Left forelimb (tissue), 1 donor: ENCODE measurements at regions not wholly inside any gene's neighbourhood (a gene's known extent, or its start where the extent isn't known, plus 50 kb on each side); places are given as distances from the start of the nearest gene placed in this dataset.
"Not testable (repeated sequence)": the region's sequence is repeated elsewhere in the genome, so short reads cannot be mapped to it uniquely, and the experiment has no call there.

Source experiments
- DNase-seq: peaks from one replicate; pipeline ENCODE4 v3.0.0-alpha.2; 2018; ENCODE audit warnings: low spot score

DNA sequence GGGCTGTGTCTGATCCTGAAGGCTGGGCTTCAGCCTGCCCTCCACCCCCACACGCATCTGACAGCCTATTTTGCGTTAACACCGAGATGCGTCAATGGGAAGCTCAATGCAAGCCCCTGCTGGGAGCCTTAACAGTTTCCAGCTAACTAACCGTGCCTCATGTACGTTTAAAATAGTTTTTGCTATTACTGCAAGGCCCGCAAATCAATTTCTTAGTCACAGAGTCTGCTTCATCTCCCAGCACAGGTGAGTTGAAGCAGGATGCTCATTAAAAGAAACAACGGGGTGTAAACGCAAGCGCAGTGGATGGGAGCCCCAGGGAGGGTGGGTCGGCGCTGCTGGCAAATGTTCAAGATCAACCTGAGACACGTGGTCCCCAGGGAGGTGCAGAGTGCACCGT is 142.8 kb upstream of the PHACTR3 start:
- DNase-seq: no peak

DNA sequence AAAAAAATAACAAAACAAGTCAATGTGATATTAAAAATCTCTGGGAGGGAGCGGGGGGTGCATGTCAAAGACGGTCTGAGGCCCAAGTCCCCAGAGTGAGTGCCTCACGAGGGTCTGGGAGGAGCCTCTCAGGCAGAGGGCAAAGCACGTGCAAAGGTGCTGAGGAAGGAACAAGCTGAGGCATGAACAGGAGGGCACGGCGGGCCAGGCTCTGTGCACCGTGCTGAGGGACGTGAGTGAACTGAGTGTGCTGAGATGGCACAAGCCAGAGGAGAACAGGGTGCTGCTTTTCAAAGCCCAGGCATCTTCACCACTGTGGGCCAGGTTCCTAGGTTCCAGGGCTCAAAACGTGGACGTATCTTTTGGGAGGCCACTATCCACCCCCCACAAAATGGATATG is 142.1 kb upstream of the PHACTR3 start:
- no peak for DNase-seq

DNA sequence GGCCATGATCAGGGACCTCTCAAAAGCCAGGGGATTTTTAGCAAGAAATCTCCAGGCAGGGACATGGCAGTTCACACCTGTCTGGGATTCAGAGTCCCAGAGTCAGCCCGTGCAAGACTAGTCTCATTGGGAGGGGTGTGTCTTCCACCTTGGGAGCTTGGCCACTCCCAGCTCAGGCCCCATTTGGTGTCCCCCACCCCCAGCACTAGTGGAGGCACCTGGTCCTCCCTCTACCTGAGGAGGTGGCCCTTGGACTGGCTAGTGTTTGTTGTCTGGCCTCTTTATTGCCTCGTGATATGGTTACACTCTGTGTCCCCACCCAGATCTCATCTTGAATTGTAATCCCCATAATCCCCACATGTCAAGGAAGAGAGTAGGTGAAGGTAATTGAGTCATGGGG is 140.8 kb upstream of the PHACTR3 start:
- no peak for DNase-seq

DNA sequence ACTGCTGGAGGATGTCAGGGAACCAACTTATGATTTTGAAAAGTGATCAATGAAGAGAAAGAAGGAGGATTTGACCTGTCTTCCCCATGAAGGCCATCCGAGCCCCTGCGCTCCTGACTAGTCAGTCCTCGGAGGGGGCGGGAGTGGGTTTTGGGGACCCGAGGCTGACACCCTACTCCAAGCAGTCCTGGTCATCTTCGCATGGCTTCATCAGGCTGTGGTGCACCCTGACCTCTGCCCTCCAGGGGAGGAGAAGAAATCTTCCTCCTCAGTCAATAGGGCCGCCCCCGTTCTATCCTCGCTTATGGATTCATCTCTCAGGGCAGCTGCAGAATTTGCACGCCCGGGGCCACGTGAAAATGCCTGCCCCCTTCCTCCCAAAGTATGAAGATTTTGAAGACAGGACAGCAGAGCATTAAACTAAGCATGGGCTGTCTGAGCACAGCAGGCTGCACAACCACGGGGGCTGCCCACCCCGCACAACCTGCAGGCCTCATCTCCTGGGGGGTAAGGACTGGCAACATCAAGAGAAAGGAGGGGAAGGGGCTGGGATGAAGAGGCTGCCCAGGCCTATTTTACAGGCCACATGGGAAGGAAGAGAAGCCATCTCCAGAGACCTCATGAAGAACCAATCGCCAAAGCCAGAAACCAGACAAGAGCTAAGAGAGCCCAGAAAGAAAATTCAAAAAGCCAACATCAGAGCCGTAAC is 138.1 kb upstream of the PHACTR3 start:
- no peak for DNase-seq

DNA sequence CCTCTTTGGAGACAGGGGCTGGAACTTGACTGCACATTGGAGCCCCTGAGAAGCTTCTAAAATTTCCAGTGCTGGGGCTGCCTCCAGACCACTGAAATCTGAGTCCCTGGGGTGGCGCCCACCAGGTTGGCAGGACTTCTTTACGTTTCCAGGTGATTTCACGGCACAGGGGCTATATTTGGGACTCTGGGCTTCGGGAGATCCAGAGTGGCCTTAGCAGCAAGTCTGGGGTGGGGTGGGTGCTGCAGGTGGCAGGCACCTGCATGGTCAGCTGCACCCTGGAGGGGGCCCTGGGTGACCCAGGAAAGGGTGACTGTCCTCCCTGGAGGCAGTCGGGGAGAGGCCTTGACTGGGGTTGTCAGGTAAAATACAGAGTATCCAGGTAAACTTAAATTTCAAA is 135.5 kb upstream of the PHACTR3 start:
- DNase-seq: no peak

DNA sequence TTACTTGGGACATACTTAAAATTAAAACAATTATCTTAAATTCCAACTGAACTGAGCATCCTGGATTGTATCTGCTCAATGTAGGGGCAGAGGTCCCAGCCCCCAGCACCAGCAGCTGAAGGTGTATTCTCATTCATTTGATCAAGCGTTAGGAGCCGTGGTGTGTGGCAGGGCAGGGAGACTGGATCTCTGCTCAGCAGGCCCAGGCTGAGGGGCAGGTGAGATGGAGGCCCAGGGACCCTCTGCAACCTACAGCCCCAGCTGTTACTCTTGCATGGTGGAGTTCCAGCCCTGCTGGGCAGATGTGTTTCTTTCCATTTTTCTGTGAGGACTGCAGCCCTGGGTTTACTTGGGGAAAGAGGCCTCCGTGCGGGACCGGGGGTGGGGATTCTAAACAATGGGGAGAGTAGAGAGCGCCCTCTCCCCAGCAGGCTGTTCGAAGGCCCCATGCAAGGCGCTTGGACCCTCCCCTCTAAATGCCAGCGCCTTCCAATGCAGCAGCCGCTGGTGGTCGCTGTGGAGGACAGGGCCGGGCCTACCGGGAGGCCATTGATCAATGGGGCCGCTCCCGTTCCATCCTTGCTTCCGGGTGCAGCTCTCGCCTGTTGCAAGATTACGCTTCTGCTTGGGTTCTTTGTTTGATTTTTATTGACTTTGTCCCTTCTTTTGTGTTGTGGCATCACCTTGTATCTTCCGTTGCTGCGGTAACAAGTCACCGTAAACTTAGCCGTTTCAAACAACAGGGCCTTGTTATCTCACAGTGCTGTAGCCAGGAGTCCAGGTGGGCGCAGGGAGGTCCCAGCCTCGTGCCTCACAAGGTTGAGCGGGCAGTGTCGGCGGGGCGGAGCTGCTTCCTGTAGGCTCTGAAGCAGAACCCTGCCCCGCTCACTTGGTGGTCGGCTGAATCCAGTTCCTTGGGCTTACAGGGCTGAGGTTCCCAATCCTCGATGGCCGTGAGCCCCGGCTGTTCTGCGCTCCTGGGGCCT is 134.8 kb upstream of the PHACTR3 start:
- no peak for DNase-seq

DNA sequence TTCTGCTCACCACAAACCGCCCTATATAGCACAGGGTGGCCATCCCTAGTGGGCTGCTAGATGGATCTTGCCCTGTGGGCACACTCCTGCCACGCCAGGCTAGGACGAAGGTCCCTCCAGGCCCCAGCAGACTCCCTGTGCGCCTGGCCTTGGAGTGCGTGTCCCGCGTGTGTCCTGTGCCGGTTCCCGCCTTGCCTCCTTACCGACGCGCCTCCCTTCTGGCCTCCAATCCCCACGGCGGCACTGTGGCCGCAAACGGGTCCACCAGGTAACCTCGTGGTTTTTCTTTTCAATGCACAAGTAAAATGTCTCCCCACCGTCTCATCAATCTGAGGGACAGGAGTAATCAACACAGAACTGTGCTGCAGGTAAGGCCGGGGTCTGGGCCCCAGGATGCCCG is 133.8 kb upstream of the PHACTR3 start:
- DNase-seq: no peak

DNA sequence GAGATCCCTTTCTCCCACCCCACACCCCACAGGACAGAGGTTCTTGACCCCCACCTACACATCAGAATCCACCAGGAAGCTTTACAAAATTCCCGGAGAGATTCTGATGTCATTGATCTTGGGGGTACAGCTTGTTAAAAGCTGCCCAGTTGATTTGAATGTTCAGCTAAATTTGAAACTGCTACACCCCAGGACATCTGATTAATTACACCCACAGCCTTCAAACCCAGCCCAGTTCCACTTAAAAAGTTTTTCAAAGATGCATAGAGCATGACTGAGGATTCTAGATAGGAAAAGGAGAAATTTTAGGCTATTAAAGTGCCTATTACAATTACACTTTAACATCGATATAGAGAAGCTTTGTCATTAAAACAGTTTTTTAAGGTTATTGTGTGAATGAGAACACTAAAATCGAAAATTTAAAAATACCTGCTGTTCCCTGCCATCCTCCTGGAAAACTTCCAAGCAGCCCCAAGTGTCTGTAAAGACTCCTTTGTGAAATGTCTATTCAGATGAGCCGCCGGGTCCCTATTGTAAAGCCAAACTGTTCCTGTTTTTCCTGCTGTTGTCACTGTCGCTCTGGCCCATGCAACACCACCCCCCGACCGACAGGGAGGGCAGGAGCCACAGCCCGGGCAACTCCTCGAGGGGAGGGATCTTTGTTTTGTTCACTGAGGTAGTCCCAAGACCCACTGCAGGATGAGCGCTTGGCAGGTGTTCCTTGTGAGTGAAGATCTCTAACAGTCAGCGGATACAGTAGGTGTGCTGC is 132.5 kb upstream of the PHACTR3 start:
- DNase-seq: no peak

DNA sequence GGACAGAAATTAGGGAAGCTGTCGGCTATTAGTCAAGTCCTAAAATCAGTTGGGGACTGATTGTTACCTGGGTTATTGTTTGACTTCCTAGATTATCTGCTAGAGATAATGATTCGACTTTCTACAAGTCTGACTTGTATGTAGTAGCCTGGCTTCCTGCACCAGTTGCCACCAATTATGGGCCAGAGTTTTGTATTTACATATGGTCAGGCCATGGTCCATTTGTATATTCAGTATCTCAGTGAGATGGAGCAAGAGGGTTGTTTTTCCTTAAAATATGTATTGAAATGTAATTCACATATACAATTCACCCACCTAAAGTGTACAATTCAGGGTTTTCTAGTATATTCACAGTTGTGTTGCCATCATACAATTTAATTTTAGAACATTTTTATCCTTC is 130.6 kb upstream of the PHACTR3 start:
- DNase-seq: no peak

DNA sequence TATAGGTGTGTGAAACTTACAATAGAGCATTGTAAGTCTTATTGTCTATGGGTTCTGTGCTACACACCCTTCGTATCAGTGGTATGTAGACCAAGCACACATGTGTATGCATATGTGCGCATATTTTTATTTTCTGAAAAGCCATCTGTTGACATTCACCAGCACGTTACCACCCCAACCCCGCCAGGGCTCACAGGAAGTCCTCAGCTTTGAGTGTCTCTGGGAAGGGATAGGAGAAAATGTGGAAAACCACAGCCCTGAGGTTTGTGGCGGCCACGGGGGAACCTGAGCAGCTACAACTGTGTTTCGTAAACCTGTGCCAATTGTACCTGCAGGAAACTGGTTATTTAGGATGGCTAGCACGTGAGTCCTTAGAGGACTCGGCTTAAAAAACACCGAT is 123.3 kb upstream of the PHACTR3 start:
- peak; percentile 52 for DNase-seq

DNA sequence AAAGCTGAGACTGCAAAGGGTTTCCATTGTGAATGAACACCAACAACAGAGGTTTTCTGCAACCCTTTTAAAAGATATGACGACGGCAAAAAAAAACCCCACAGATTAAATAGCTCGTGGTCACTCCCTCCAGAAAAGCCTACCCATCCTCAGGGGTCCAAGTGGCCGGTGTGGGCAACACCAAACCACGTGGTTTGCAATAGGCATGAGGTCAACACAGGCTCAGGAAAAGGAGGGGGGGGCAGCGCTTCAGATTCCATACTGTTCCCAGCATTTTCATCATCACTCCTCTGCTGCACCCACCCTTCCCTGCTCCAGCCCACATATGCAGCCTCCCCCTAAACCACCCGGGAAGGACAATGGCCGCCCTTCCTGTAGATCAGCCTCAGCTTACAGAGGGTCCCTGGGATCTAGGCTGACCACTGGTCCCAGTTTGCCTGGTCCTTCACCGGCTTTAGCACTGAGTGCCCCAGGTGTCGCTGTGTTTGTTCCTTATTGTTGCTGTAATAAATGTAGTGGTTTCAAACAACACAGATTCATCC is 122.8 kb upstream of the PHACTR3 start:
- DNase-seq: no peak

DNA sequence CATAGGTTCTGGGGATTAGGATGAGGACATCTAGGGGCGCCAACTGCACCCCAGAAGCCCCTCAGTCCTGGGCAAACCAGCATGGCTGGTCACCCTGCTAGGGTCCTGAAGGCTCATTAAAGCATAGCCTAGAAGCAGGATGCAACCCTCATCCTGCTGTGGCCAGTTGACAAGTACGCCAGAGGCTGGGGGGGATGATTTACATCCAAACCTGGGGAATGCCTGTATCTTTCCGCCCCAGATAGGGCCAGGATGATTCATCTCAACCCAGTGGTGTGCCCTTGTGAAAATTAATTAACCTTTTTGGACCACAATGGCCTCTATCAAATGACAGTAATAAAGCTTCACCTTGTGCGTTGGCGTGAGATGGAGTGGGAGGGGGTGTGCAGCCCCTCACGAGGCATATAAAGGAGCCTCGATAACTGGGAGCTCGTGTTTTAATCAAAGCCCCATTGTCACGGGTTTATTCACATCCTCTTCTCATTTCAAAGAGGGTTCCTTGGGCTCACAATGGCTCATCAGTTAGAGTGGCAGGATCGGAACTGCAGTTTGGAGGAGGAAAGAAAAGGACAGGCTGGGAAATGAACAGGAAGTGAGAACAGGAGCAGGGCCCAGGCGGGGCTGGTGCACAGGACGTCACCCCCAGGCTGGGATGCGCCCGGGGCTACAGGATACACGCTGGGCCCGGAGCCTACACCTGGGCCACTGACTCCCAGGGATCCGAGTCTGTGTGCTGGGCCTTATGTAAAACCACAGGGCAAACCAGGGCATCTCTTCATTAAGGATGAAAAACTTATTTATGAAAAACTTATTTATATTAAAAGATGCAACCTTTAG is 121.8 kb upstream of the PHACTR3 start:
- peak; percentile 18 for DNase-seq

DNA sequence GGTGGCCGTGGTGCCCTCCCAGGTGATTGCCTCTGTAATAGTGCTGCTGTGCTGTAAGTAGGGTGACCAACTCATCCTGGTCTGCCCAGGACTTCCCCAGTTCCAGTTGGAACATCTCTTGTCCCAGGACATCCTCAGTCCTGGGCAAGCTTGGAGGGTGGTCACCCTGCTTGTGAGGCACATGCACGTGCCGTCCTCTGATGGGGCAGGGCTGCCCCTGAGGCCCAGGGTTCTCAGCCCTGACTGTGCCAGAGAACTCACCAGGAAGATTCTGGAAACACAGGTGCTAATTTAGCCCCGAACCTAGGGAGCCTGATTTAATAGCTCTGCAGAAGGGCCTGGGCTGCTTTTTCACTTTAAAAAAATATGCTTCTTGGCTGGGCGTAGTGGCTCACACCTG is 120.9 kb upstream of the PHACTR3 start:
- DNase-seq: no peak

DNA sequence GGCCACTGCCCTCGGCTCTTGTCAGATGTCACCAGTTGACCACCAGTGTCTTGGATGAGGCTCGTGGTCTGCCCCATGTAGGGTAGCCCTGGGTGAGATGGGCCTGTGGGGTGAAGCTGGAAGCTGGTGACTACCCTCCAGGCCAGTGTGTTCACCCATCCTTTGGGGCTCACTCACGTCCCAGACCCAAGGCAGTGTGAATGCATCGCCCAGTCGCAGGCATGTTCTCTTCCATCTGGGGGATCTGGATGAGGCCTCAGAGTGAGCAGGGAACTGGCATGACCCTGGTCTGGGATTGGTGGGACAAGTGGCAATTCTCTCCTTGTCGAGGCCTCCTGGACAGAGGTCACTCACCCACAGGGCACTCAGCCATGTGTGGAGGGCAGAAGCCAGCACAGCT is 120.1 kb upstream of the PHACTR3 start:
- no peak for DNase-seq

DNA sequence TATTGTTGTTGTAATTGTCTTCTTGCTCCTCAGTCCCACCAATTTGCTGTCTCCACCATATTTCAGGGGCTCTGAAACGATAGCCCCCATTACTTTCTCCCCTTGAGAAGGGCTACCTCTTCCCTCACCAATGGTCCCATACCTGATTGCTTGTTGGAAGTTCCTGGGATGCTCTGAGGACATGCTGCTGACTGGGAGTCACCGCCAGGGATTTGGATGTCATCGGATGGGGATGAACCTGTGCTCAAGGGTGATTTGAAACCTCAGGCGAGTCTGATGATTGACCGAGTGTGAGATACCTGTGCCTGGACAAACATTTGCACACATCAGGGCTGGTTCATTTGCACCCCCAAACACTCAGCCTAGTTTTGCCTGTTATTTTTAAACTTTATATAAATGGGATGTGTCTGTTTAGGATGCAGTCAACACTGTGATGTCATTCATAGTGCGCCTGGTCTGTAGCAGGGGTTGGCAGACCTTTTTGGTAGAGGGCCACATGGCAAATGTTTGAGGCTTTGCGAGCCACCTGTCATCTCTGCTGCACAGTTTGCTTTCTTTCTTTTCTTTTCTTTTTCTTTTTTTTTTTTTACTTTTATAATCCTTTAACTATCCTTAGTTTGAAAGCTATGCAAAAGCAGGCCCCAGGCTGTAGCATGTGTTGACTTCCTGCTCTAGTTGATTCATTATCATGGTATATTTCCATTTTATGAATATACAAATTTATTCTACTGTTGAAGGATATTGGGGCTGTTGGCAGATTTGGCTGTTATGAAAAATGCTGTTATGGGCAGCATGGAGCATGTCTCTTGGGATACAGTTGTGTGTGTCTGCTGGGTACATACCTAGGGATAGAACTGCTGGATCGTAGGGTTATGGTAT is 118.5 kb upstream of the PHACTR3 start:
- DNase-seq: no peak

DNA sequence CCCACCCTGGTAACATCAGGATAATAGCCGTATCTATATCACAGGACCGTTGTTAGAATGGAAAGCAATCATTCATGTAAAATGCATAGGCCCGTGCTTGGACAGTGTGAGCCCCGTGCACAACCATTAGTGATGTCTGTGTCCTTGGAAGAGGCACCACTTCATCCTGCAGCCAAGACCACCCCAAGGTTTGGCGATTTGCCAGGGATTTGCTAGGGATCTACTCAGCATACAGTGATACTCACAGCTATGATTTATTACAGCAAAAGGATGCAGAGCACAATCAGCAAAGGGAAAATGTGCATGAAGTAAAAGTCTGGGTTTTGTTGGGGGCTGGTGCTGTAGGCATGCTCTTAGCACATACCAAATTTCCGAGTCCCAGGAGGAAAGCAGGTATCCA is 115.9 kb upstream of the PHACTR3 start:
- DNase-seq: not testable (repeated sequence)

DNA sequence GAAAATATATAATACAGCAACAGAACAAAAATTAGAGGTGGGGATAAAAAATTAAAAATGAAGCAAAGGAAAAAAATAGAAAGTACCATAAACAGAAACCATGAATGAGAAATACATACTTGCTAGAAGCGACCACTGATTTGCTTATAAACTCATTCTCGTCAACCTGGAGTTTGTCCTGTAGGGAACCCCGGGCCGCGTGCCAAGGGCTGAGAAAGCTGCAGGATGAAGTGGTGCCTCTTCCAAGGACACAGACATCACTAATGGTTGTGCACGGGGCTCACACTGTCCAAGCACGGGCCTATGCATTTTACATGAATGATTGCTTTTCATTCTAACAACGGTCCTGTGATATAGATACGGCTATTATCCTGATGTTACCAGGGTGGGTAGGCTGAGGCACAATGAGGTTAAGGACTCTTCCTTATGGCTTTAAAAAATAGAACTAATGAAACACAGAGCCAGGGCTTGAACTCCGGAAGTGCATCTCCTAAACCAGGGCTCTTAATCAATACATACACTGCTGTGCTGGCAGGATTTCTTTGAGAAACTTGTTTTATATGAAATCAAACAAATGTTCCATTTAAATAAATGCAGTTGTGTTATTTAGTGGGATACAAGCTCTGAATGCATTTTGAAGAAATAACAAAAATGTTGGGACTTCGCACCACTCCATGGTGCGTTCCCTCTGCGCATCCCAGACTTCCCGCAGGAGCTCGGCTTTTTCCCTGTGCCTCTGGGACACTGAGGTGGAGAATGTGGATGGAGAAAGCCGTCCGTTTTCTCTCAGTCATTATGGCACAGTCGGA is 113.9 kb upstream of the PHACTR3 start:
- DNase-seq: not testable (repeated sequence)

DNA sequence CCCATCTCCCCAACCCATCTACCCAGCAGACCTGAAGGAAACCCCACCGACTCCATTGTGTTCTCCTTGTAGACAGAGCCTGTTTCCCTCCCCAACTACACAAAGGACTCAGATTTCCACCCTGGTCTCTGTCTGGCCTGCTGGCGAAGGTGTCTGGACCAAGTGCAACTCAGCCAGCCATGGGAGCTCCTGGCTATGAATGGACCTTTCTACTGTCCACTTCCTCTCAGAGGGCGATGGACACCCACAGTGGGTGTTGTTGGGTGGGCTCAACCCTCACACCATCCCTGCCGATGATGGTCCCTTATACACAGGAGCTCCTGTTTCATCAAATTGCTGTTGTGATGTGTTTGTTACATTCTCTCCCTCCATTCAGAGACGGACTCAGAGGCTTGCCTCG is 112.5 kb upstream of the PHACTR3 start:
- DNase-seq: no peak

DNA sequence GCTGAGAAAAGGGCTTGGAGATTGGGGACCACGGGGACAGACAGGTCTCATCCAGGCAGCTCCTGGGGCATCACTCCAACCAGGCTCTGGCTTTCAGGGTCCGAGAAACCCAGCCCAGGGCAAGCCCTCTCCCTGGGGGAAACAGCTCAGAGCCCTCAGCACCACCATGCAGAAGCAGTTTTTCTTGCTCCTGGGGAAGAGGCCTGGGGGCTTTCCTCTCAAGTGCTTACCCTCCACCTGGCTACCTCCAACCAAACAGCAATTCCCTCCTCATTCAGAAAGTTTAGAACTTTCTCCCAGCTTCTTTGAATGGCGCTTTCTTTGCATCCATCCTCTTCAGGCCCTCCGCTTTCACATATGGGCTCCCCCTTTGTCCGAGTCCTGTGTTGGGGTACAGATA is 110.4 kb upstream of the PHACTR3 start:
- no peak for DNase-seq
